ENCODE measurements at regions not wholly inside any gene's neighbourhood (a gene's known extent, or its start where the extent isn't known, plus 50 kb on each side); places are given as distances from the start of the nearest gene placed in this dataset.

DNA sequence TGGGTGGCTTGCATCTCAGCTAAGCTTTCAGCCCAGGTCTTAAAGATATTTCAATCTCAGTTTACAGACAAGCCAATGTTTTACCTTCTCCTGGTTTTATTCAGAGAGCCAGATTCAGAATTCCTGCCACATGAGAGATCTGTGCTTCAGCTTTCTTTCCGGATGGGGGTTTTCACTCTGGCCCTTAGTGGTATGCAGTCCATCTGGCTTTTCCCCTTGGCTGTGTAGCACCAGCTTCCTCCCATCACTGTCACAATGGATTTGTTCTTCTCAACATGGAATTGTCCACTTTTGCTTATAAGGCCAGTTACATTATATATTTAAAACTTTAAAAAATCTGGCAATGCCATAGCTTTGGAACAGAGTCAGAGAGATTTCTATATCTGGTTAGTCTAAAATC is 303.9 kb downstream of the ETS1 start:
- Histone ChIP-seq H3K36me3 (ENCODE audit: control insufficient read depth in 5 of 5, insufficient read depth in 5 of 5, low read length in 5 of 5) (no peaks in the 10 kb centered on the region), H3K9ac (ENCODE audit: low read length in 5 of 5) (no peak overlapping the region), H3K4me1 (ENCODE audit: control insufficient read depth in 5 of 5, insufficient read depth in 5 of 5, low read length in 5 of 5) (no peaks in the 10 kb centered on the region), H3K27me3 (ENCODE audit: control insufficient read depth in 5 of 5, insufficient read depth in 4 of 5, low read length in 5 of 5) (no peaks in the 10 kb centered on the region), H3K4me3 (ENCODE audit: low read depth in 1 of 5, low read length in 5 of 5) (no peak overlapping the region), H3K27ac (ENCODE audit: low read depth, low read length) (no peak overlapping the region), H3K9me3 (ENCODE audit: control insufficient read depth in 5 of 5, low read length in 5 of 5) (no peaks in the 10 kb centered on the region)

DNA sequence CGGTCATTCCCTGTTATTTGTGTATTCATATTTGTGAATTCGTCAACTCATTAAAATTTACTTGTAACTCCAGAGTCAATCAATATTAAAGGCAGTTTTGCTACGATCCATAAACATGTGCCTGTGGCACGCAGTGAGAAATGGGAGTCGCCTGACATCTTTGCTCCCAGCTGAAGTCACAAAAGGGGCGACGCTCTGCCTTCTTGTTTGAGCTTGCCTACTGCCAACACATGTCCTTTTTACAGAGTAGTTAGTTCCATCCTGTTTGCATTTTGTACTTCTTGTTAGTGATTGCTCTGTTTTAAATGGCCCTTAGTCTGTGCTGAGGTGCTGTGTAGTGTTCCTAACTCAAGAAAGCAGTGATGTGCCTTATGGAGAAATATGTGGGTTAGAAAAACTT is 305.3 kb downstream of the ETS1 start:
- Histone ChIP-seq H3K4me1 (ENCODE audit: control insufficient read depth in 5 of 5, insufficient read depth in 5 of 5, low read length in 5 of 5) (no peaks in the 10 kb centered on the region), H3K36me3 (ENCODE audit: control insufficient read depth in 5 of 5, insufficient read depth in 5 of 5, low read length in 5 of 5) (no peaks in the 10 kb centered on the region), H3K9ac (ENCODE audit: low read length in 5 of 5) (no peak overlapping the region), H3K27me3 (ENCODE audit: control insufficient read depth in 5 of 5, insufficient read depth in 4 of 5, low read length in 5 of 5) (no peaks in the 10 kb centered on the region), H3K9me3 (ENCODE audit: control insufficient read depth in 5 of 5, low read length in 5 of 5) (no peaks in the 10 kb centered on the region), H3K4me3 (ENCODE audit: low read depth in 1 of 5, low read length in 5 of 5) (no peak overlapping the region), H3K27ac (ENCODE audit: low read depth, low read length) (no peak overlapping the region)

DNA sequence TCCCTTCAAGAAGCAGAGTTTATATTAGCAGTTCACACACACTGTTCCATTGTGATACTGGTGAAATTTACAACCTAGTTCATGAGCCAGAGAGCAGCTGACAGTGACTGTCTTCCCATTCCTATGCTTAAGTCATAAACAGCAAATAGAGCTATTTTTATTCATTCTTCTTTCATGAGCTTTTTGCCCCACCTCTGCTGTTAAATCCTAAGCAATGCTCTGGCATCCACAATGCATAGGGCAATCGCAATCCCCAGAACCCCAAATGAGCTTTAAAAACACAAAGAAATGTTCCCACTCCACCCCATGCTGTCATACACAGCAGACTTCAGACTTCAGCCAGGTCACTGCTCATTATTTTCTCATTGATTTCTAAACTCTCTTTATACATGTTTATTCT is 307.5 kb downstream of the ETS1 start:
- no peak overlapping the region for H3K27ac ChIP-seq (ENCODE audit: low read depth, low read length)
- no peak overlapping the region for H3K9ac ChIP-seq (ENCODE audit: low read length in 5 of 5)
- H3K9me3 ChIP-seq (ENCODE audit: control insufficient read depth in 5 of 5, low read length in 5 of 5): peaks cover 0 to 6% (median 0%) of the 10 kb centered on the region in 5 donors
- H3K4me3 ChIP-seq (ENCODE audit: low read depth in 1 of 5, low read length in 5 of 5): no peak overlapping the region
- H3K27me3 ChIP-seq (ENCODE audit: control insufficient read depth in 5 of 5, insufficient read depth in 4 of 5, low read length in 5 of 5): no peaks in the 10 kb centered on the region
- H3K36me3 ChIP-seq (ENCODE audit: control insufficient read depth in 5 of 5, insufficient read depth in 5 of 5, low read length in 5 of 5): no peaks in the 10 kb centered on the region
- no peaks in the 10 kb centered on the region for H3K4me1 ChIP-seq (ENCODE audit: control insufficient read depth in 5 of 5, insufficient read depth in 5 of 5, low read length in 5 of 5)

DNA sequence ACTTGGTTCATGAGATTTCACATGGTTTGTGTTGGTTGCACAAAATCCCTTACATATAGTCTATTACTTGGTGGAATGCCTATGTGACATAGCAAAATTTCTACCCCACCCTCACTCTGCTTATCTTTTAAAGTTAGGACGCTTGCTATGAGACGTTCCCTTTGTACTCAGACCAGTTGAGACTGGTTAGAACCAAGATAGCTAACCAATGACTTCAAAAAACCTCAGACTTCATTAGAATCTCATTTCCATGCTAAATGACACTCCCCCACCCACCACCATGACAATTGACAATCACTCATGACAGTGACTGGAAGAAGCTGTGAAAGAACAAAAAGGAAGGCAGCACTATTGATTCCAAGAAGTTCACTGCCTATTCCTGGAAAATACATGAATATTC is 313.6 kb downstream of the ETS1 start:
- Histone ChIP-seq H3K4me3 (ENCODE audit: low read depth in 1 of 5, low read length in 5 of 5) (no peak overlapping the region), H3K9me3 (ENCODE audit: control insufficient read depth in 5 of 5, low read length in 5 of 5) (peaks cover 0 to 6% (median 0%) of the 10 kb centered on the region in 5 donors), H3K36me3 (ENCODE audit: control insufficient read depth in 5 of 5, insufficient read depth in 5 of 5, low read length in 5 of 5) (no peaks in the 10 kb centered on the region), H3K9ac (ENCODE audit: low read length in 5 of 5) (no peak overlapping the region), H3K27me3 (ENCODE audit: control insufficient read depth in 5 of 5, insufficient read depth in 4 of 5, low read length in 5 of 5) (no peaks in the 10 kb centered on the region), H3K27ac (ENCODE audit: low read depth, low read length) (no peak overlapping the region), H3K4me1 (ENCODE audit: control insufficient read depth in 5 of 5, insufficient read depth in 5 of 5, low read length in 5 of 5) (peaks cover 0 to 11% (median 3%) of the 10 kb centered on the region in 5 donors)

DNA sequence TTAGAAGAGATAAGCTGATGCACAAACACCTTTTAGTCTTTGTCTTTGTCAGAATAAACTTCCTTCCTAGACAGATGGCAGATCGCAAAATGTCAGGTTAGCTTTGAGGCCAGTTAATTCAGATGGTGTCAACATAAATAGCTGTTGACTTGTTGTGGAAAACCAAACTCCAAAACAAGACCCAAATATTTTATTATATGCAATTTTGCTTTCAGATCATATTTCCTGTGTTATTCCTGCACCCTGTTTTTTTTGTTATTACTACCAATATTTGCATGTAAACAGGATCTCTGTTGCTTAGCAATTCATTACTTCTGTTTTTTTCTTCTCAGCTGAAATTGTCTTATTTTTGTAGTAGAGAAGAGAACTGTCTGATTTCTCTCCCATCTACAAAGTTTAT is 316.0 kb downstream of the ETS1 start:
- H3K4me3 ChIP-seq (ENCODE audit: low read depth in 1 of 5, low read length in 5 of 5): no peak overlapping the region
- no peak overlapping the region for H3K9ac ChIP-seq (ENCODE audit: low read length in 5 of 5)
- H3K4me1 ChIP-seq (ENCODE audit: control insufficient read depth in 5 of 5, insufficient read depth in 5 of 5, low read length in 5 of 5): peaks cover 0 to 11% (median 3%) of the 10 kb centered on the region in 5 donors
- peaks cover 0 to 3% (median 0%) of the 10 kb centered on the region in 5 donors for H3K9me3 ChIP-seq (ENCODE audit: control insufficient read depth in 5 of 5, low read length in 5 of 5)
- H3K36me3 ChIP-seq (ENCODE audit: control insufficient read depth in 5 of 5, insufficient read depth in 5 of 5, low read length in 5 of 5): no peaks in the 10 kb centered on the region
- no peaks in the 10 kb centered on the region for H3K27me3 ChIP-seq (ENCODE audit: control insufficient read depth in 5 of 5, insufficient read depth in 4 of 5, low read length in 5 of 5)
- H3K27ac ChIP-seq (ENCODE audit: low read depth, low read length): no peak overlapping the region

DNA sequence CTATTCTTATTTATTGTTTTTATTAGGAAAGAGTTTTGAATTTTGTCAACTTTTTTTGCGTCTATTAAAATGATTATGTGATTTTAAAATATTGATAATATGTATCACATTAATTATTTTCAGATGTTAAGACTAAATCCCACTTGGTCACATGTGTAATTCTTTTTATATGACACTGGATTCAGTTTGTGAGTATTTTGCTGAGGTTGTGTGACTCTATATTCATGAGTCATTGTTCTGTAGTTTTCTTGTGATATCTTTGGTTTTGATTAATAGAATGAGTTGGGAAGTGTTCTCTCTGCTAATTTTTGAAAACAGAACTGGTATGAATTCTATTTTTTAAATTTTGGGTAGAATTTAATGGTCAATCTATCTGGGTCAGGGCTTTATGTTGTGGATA is 317.9 kb downstream of the ETS1 start:
- no peaks in the 10 kb centered on the region for H3K27me3 ChIP-seq (ENCODE audit: control insufficient read depth in 5 of 5, insufficient read depth in 4 of 5, low read length in 5 of 5)
- no peak overlapping the region for H3K9ac ChIP-seq (ENCODE audit: low read length in 5 of 5)
- no peaks in the 10 kb centered on the region for H3K36me3 ChIP-seq (ENCODE audit: control insufficient read depth in 5 of 5, insufficient read depth in 5 of 5, low read length in 5 of 5)
- no peak overlapping the region for H3K4me3 ChIP-seq (ENCODE audit: low read depth in 1 of 5, low read length in 5 of 5)
- no peaks in the 10 kb centered on the region for H3K9me3 ChIP-seq (ENCODE audit: control insufficient read depth in 5 of 5, low read length in 5 of 5)
- no peak overlapping the region for H3K27ac ChIP-seq (ENCODE audit: low read depth, low read length)
- peaks cover 0 to 11% (median 3%) of the 10 kb centered on the region in 5 donors for H3K4me1 ChIP-seq (ENCODE audit: control insufficient read depth in 5 of 5, insufficient read depth in 5 of 5, low read length in 5 of 5)

DNA sequence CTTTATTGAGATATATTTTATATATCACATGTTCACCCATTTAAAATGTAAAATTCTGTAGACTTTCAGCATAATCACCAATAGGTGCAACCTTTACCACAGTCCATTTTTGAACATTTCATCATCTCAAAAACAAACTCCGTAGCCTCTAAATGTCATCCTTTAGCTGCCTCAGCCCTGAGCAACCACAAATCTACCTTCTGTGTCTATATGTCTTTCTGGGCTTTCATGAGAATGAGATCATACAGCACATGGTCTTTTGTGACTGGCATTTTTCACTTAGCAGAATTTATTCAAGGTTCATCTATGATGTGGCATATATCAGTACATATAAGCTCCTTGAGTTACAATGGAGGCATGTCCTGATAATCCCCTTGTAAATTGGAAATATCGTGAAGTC is 320.5 kb downstream of the ETS1 start:
- no peaks in the 10 kb centered on the region for H3K9me3 ChIP-seq (ENCODE audit: control insufficient read depth in 5 of 5, low read length in 5 of 5)
- no peaks in the 10 kb centered on the region for H3K36me3 ChIP-seq (ENCODE audit: control insufficient read depth in 5 of 5, insufficient read depth in 5 of 5, low read length in 5 of 5)
- no peak overlapping the region for H3K27ac ChIP-seq (ENCODE audit: low read depth, low read length)
- H3K4me1 ChIP-seq (ENCODE audit: control insufficient read depth in 5 of 5, insufficient read depth in 5 of 5, low read length in 5 of 5): peaks cover 0 to 10% (median 3%) of the 10 kb centered on the region in 5 donors
- H3K9ac ChIP-seq (ENCODE audit: low read length in 5 of 5): no peak overlapping the region
- H3K4me3 ChIP-seq (ENCODE audit: low read depth in 1 of 5, low read length in 5 of 5): no peak overlapping the region
- H3K27me3 ChIP-seq (ENCODE audit: control insufficient read depth in 5 of 5, insufficient read depth in 4 of 5, low read length in 5 of 5): no peaks in the 10 kb centered on the region

DNA sequence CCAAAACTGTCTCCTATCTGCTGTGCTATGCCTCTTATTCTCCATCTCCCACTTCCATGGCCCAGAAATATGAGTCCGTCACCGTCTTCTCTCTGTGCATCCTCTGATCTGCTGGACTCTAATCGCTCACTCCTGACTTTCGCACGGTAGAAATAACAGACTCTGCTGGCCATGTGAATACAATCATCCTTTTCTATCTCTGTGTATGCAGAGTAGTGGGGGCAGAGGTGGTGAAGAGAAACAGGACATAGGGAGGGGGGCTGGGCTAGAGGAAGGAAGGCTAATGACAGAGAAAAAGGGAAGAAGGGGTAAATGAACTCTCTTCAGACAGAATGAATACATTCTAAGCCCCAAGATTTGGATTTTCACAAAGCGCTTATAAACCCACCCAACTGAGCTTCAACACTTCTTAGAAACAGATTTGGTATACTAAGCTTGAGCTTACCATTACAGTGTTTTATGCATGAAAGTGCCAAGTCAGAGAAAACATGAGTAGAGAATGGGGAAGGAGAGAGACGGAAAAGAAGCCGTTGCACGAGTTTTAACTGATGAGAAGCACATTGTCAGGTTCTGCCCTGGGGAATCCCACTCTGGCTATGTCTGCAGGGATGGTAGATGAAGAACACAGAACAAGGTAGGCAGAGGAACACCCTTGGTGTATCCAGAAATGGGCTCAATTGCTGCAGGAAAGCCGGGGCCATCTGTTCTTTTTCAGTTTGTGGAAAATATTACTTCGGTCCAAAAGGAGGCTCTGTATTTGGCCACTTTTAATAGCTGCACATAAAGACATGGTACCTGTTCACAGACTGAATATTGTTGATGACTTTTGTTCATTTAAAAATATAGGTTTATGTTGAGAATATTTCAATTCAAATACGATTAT is 324.7 kb downstream of the ETS1 start:
- H3K27ac ChIP-seq (ENCODE audit: low read depth, low read length): no peak overlapping the region
- no peaks in the 10 kb centered on the region for H3K4me1 ChIP-seq (ENCODE audit: control insufficient read depth in 5 of 5, insufficient read depth in 5 of 5, low read length in 5 of 5)
- no peaks in the 10 kb centered on the region for H3K36me3 ChIP-seq (ENCODE audit: control insufficient read depth in 5 of 5, insufficient read depth in 5 of 5, low read length in 5 of 5)
- H3K9me3 ChIP-seq (ENCODE audit: control insufficient read depth in 5 of 5, low read length in 5 of 5): no peaks in the 10 kb centered on the region
- no peak overlapping the region for H3K9ac ChIP-seq (ENCODE audit: low read length in 5 of 5)
- H3K4me3 ChIP-seq (ENCODE audit: low read depth in 1 of 5, low read length in 5 of 5): no peak overlapping the region
- no peaks in the 10 kb centered on the region for H3K27me3 ChIP-seq (ENCODE audit: control insufficient read depth in 5 of 5, insufficient read depth in 4 of 5, low read length in 5 of 5)

DNA sequence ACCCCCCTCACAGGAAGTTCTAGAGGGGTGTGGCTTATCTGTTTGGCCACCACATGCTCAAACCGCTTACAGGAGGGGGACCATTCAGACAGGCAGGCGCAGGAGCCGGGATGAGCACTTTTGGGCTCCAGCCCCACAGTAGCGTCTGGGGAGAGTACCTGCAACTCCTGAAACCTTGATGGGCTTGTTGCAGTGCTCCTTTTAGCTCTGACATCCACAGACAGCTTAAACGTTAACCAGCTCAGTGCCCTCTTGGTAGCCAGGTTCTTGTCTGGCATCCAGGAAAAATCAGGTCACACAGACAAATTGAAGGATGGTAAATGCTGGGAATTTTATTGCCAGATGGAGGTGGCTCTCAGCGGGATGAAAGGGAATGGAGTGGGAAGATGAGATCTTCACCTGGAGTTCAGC is 326.3 kb downstream of the ETS1 start:
- H3K9me3 ChIP-seq (ENCODE audit: control insufficient read depth in 5 of 5, low read length in 5 of 5): no peaks in the 10 kb centered on the region
- no peak overlapping the region for H3K9ac ChIP-seq (ENCODE audit: low read length in 5 of 5)
- H3K4me1 ChIP-seq (ENCODE audit: control insufficient read depth in 5 of 5, insufficient read depth in 5 of 5, low read length in 5 of 5): no peaks in the 10 kb centered on the region
- H3K27me3 ChIP-seq (ENCODE audit: control insufficient read depth in 5 of 5, insufficient read depth in 4 of 5, low read length in 5 of 5): no peaks in the 10 kb centered on the region
- H3K4me3 ChIP-seq (ENCODE audit: low read depth in 1 of 5, low read length in 5 of 5): no peak overlapping the region
- H3K27ac ChIP-seq (ENCODE audit: low read depth, low read length): no peak overlapping the region
- no peaks in the 10 kb centered on the region for H3K36me3 ChIP-seq (ENCODE audit: control insufficient read depth in 5 of 5, insufficient read depth in 5 of 5, low read length in 5 of 5)

DNA sequence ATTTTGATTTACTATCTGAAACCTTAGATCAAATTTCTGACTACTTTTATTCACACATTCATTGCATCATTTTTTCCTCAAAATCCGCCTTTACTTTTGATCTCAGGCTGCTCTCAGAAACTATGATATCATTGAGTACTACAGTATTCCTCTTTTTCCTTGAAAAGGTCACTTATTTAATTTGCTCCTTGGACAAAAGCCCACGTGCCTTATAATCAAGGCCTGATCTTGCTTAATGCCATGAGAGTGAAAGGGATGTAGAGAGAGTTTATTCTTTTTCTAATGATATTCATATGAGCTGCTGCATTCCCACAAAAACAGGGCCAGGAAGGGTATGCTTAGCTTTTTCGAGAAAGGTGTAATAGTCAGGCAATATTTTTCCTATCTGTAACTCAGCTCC is 327.0 kb downstream of the ETS1 start:
- no peak overlapping the region for H3K4me3 ChIP-seq (ENCODE audit: low read depth in 1 of 5, low read length in 5 of 5)
- H3K4me1 ChIP-seq (ENCODE audit: control insufficient read depth in 5 of 5, insufficient read depth in 5 of 5, low read length in 5 of 5): no peaks in the 10 kb centered on the region
- H3K36me3 ChIP-seq (ENCODE audit: control insufficient read depth in 5 of 5, insufficient read depth in 5 of 5, low read length in 5 of 5): no peaks in the 10 kb centered on the region
- H3K27ac ChIP-seq (ENCODE audit: low read depth, low read length): no peak overlapping the region
- H3K9ac ChIP-seq (ENCODE audit: low read length in 5 of 5): no peak overlapping the region
- H3K9me3 ChIP-seq (ENCODE audit: control insufficient read depth in 5 of 5, low read length in 5 of 5): no peaks in the 10 kb centered on the region
- no peaks in the 10 kb centered on the region for H3K27me3 ChIP-seq (ENCODE audit: control insufficient read depth in 5 of 5, insufficient read depth in 4 of 5, low read length in 5 of 5)
